ENCODE measurements at regions not wholly inside any gene's neighbourhood (a gene's known extent, or its start where the extent isn't known, plus 50 kb on each side); places are given as distances from the start of the nearest gene placed in this dataset.

DNA sequence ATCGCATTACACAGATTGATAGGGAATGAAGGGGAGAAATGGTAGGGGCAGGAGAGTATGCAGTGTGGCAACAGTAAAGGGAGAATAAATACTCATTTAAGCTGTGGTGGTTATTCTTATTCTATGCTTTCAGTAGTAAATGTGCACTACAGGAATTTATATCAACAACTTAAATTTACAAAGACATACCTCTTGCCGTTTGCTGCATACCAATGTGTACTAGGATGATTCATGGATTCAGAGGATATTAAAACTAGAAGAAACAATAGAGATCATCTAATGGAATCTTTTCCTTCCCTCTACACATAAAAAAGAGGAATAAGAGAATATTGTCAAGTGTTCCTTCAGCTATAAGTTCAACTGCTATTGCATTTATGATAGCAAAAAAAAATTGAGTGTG lies 103.3 kb upstream of the RASA1 start:
- TF ChIP-seq, protein P1, sequence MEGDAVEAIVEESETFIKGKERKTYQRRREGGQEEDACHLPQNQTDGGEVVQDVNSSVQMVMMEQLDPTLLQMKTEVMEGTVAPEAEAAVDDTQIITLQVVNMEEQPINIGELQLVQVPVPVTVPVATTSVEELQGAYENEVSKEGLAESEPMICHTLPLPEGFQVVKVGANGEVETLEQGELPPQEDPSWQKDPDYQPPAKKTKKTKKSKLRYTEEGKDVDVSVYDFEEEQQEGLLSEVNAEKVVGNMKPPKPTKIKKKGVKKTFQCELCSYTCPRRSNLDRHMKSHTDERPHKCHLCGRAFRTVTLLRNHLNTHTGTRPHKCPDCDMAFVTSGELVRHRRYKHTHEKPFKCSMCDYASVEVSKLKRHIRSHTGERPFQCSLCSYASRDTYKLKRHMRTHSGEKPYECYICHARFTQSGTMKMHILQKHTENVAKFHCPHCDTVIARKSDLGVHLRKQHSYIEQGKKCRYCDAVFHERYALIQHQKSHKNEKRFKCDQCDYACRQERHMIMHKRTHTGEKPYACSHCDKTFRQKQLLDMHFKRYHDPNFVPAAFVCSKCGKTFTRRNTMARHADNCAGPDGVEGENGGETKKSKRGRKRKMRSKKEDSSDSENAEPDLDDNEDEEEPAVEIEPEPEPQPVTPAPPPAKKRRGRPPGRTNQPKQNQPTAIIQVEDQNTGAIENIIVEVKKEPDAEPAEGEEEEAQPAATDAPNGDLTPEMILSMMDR (IDR thresholded peaks at IDR 0.05) = no peak
- TF ChIP-seq TCF7L2 (IDR thresholded peaks at IDR 0.05; ENCODE audit: low read depth, low read length) = no peak
- no peak for TF ChIP-seq POLR2AphosphoS5 (IDR thresholded peaks at IDR 0.05; ENCODE audit: low read depth, low read length)
